HFFc6 (cell line): ENCODE measurements at regions not wholly inside any gene's neighbourhood (a gene's known extent, or its start where the extent isn't known, plus 50 kb on each side); places are given as distances from the start of the nearest gene placed in this dataset.

ENCODE experiments used
- DNase-seq: peaks from one replicate; pipeline ENCODE4 v3.0.0-alpha.2; 2018
- H3K27ac Mint-ChIP-seq: 2 replicates; pipeline ENCODE4 v1.8.0; 2020; ENCODE audit warnings: mild to moderate bottlenecking, mixed read lengths
- H3K27me3 Mint-ChIP-seq: 2 replicates; pipeline ENCODE4 v1.8.0; 2021; ENCODE audit warnings: mild to moderate bottlenecking, moderate library complexity, mixed read lengths; ENCODE audit not compliant: insufficient read depth
- H3K36me3 Mint-ChIP-seq: 2 replicates; pipeline ENCODE4 v1.8.0; 2021; ENCODE audit warnings: low read depth, mixed read lengths
- H3K4me1 Mint-ChIP-seq: 2 replicates; pipeline ENCODE4 v1.8.0; 2020; ENCODE audit warnings: low read depth, mixed read lengths
- H3K4me3 Mint-ChIP-seq: 2 replicates; pipeline ENCODE4 v1.8.0; 2020; ENCODE audit warnings: mild to moderate bottlenecking, moderate library complexity, mixed read lengths
- H3K9me3 Mint-ChIP-seq: 2 replicates; pipeline ENCODE4 v1.8.0; 2020; ENCODE audit warnings: mild to moderate bottlenecking, mixed read lengths
- TF ChIP-seq, protein P1 (sequence below): fragments of 200-600 bp; sonication (generic); IDR thresholded peaks from 2 replicates; pipeline ENCODE4 v1.5.0; 2021; ENCODE audit warnings: antibody characterized with exemption, mild to moderate bottlenecking

DNA sequence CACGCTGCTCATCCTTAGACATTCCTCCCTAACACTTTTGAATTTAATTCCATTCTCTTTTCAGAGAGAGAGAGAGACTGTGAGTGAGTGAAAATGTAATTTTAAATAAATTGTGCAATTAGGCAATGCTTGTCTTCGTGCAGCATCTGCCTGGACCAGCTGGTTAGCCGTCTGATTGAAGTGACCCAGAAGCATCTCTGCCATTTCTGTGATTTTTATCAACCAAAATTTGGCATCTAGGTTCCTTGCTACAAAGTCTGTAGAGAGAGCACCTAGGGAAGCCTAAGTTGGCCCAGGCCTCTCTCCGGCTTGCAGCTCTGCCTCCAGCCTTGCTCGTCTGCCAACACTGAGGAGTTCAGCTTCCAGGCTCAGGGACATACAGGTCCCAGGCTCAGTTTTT is 138.6 kb upstream of the GPR12 start:
- 0 out of 2 replicates have a peak, but pooled peaks cover 5% of the 10 kb centered on the region for H3K4me1 Mint-ChIP-seq
- H3K36me3 Mint-ChIP-seq = no peaks in the 10 kb centered on the region
- no peak overlapping the region for H3K27ac Mint-ChIP-seq
- DNase-seq = no peak
- H3K27me3 Mint-ChIP-seq = peaks cover 39% of the 10 kb centered on the region
- H3K9me3 Mint-ChIP-seq = no peaks in the 10 kb centered on the region
- TF ChIP-seq, protein P1, sequence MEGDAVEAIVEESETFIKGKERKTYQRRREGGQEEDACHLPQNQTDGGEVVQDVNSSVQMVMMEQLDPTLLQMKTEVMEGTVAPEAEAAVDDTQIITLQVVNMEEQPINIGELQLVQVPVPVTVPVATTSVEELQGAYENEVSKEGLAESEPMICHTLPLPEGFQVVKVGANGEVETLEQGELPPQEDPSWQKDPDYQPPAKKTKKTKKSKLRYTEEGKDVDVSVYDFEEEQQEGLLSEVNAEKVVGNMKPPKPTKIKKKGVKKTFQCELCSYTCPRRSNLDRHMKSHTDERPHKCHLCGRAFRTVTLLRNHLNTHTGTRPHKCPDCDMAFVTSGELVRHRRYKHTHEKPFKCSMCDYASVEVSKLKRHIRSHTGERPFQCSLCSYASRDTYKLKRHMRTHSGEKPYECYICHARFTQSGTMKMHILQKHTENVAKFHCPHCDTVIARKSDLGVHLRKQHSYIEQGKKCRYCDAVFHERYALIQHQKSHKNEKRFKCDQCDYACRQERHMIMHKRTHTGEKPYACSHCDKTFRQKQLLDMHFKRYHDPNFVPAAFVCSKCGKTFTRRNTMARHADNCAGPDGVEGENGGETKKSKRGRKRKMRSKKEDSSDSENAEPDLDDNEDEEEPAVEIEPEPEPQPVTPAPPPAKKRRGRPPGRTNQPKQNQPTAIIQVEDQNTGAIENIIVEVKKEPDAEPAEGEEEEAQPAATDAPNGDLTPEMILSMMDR = no peak
- no peak overlapping the region for H3K4me3 Mint-ChIP-seq

DNA sequence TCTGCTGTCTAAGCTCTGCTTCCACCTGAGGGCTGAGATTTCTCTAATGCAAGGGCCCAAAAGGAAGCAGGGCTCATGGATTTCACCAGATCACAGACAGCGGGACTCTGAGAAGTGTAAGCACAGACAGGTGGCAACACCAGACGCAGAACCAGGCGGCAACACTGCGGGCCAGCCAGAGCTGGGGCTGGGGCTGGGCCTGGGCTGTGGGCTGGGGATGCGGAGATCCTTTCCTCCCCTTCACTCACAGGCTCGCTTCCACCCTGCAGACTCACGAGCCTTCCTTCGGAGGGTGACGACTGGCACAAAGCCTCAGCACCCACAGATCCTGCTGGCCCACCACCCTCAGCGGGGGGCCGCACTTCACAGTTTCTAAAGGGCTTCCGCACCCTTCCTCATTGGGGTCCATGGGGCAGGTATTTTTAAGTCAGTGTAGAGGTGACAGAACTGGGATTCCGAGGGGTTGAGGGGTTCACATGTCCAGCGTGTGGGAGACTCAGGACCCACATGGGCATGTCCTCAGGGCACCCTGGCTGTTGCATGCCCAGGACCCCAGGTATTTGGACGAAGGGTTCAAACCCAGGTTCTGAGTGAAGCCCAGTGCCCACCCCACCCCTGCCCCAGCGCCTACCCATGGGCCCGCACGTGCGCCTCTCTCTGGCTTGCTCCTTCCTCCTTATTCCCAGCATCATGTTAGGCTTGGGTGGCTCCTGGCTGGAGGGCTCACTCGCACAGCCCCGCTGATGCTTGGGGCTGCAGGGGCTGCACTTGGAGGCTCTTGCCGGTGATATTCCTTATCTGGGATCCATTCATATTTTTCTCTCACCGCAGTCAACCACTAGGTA is 137.3 kb upstream of the GPR12 start:
- Mint-ChIP-seq H3K4me1 (0 out of 2 replicates have a peak, but pooled peaks cover 5% of the 10 kb centered on the region), H3K27ac (no peak overlapping the region), H3K36me3 (no peaks in the 10 kb centered on the region), H3K27me3 (peaks cover 36% of the 10 kb centered on the region), H3K9me3 (no peaks in the 10 kb centered on the region), H3K4me3 (no peak overlapping the region)
- TF ChIP-seq, protein P1 = no peak
- DNase-seq = no peak

DNA sequence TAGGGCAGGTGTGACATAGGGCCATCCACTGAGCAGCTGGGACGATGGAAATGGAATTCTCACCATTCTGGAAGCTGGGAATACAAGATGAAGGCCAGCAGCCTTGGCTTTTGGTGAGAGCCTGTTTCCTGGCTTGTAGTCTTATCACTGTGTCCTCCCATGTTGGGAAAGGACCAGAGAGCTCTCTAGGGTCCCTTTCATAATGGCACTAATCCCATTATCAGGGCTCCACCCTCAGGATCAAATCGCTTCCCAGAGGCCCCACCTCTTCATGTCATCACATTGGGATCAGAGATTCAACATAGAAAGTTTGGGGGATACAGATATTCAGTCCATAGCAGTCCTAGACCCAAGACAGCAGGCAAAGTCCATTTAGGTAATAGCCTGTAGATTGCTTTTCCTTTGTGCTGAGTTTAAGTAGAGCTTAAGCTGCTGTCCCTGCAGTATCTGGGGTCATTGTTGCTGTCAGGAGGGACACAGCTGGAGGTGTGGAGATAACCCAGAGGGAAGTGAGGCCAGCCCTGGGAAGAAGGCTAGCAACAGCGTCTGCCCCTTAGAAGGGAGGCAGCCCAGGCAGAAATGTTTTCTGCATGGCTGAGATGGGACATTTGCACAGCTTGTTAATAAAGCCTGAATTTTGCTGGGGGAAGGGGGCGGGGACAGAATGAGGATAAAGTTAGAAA is 136.5 kb upstream of the GPR12 start:
- TF ChIP-seq, protein P1 = no peak
- DNase-seq = no peak
- Mint-ChIP-seq H3K27me3 (peaks cover 36% of the 10 kb centered on the region), H3K4me1 (0 out of 2 replicates have a peak, but pooled peaks cover 5% of the 10 kb centered on the region), H3K27ac (no peak overlapping the region), H3K36me3 (no peaks in the 10 kb centered on the region), H3K9me3 (no peaks in the 10 kb centered on the region), H3K4me3 (no peak overlapping the region)

DNA sequence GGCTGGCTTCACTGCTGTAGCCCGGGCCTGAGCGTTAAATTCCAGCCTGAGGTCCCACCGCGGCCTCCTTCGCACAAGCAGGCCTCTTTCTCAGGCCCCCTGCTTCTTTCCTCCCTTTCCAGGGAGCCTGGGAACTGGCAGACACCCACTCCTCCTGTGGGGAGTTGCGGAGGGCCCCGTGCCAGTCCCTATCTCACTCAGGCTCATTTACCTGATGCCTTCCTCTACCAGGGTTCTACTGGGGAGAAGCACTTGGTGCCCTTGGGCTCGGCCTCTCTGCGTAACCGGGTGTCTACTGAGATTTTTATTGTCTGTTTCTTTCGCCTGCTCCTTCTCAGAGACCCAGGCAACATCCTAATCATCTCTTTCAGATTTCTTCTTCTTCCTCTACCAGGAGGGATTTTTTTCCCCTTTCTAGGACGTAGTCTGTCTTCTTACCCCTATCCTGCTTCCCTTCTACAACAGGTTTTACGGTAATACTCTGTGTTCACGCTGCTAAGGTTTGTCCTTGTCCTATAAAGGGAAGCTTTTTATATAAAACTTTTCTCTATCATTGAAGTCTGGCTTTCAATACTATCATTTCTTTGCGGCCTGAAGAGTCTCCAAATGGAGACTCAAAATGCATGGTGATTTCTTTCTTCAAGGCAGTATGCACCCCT is 135.4 kb upstream of the GPR12 start:
- Mint-ChIP-seq H3K27ac (no peak overlapping the region), H3K36me3 (no peaks in the 10 kb centered on the region), H3K27me3 (peaks cover 30% of the 10 kb centered on the region), H3K4me1 (0 out of 2 replicates have a peak, but pooled peaks cover 5% of the 10 kb centered on the region), H3K9me3 (no peaks in the 10 kb centered on the region), H3K4me3 (no peak overlapping the region)
- TF ChIP-seq, protein P1 = no peak
- no peak for DNase-seq

DNA sequence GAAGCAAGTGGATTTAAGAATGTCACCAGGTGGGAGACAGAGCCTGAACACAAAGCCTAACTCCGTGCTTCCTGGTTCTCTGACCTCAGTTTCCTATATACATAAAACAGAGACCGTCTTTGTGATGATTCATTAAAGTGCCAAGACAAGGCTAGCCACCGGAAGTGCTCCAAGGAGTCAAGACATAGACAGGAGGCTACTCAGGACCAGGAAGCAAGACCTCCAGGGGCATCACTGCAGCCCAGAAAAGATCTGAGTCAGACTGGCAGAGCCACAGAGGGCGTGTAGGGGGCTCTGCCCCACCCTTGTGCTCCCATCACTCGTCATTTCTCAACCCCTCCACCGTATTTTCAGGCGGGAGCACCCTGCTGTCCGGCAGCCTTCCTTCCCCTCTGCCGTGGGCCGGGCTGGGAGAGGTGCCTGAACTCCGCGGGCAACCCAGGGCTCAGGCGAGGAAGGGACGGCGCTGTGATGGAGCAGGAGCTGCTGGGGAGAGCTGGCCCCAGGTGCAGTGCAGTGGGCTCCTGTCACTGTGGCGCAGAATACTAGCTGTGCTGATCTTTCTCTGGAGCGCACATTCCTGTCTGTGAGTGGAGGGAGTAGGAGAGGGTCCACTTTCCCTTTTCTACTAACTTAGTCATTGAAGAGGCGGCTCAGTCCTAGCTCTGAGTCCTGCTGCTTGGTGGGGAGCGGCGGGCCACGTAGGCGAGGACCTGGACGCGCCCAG is 134.7 kb upstream of the GPR12 start:
- TF ChIP-seq, protein P1 = no peak
- Mint-ChIP-seq H3K27ac (no peak overlapping the region), H3K4me3 (no peak overlapping the region), H3K4me1 (0 out of 2 replicates have a peak, but pooled peaks cover 5% of the 10 kb centered on the region), H3K27me3 (peaks cover 28% of the 10 kb centered on the region), H3K36me3 (no peaks in the 10 kb centered on the region), H3K9me3 (no peaks in the 10 kb centered on the region)
- DNase-seq = no peak
